ENCODE measurements at regions not wholly inside any gene's neighbourhood (a gene's known extent, or its start where the extent isn't known, plus 50 kb on each side); places are given as distances from the start of the nearest gene placed in this dataset.

DNA sequence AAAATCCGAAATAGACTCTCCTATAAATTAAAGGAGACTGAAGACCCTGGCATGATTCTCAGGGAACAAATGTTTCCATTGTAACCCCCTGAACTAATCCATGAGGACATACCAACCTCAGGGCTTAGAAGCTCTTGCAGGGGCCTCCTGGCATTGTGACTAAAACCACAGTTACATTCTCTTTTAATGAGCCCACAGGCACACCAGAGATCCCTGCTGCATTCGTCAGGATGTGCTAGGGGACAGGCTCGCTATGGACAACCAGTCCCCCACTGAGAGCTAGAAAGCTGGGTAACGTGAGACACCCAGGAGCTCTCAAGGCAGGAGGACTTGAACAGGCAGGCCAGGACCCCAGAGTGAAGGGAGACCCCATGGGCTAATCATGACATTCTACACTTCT, 140.6 kb upstream of the TNRC6C start:
- TF ChIP-seq, protein P1, sequence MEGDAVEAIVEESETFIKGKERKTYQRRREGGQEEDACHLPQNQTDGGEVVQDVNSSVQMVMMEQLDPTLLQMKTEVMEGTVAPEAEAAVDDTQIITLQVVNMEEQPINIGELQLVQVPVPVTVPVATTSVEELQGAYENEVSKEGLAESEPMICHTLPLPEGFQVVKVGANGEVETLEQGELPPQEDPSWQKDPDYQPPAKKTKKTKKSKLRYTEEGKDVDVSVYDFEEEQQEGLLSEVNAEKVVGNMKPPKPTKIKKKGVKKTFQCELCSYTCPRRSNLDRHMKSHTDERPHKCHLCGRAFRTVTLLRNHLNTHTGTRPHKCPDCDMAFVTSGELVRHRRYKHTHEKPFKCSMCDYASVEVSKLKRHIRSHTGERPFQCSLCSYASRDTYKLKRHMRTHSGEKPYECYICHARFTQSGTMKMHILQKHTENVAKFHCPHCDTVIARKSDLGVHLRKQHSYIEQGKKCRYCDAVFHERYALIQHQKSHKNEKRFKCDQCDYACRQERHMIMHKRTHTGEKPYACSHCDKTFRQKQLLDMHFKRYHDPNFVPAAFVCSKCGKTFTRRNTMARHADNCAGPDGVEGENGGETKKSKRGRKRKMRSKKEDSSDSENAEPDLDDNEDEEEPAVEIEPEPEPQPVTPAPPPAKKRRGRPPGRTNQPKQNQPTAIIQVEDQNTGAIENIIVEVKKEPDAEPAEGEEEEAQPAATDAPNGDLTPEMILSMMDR (IDR thresholded peaks at IDR 0.05), result no peak
- TF ChIP-seq POLR2AphosphoS5 (IDR thresholded peaks at IDR 0.05) (no peak), POLR2A (IDR thresholded peaks at IDR 0.05) (no peak), EP300 (IDR thresholded peaks at IDR 0.05) (no peak)

Measured in stomach (tissue), 4 donors.